ENCODE measurements at regions not wholly inside any gene's neighbourhood (a gene's known extent, or its start where the extent isn't known, plus 50 kb on each side); places are given as distances from the start of the nearest gene placed in this dataset.

GRCh38 chr10:113446739-113447138, 106.1 kb upstream of the HABP2 start:
- no peak for DNase-seq

GRCh38 chr10:113447278-113447677, 105.6 kb upstream of the HABP2 start:
- no peak for DNase-seq

GRCh38 chr10:113449006-113449695, 103.7 kb upstream of the HABP2 start:
- DNase-seq, result no peak

- DNase-seq, result no peak
Measured at GRCh38 chr10:113450046-113450804, 102.6 kb upstream of the HABP2 start.

- no peak for DNase-seq
Measured at GRCh38 chr10:113450906-113451305, 101.9 kb upstream of the HABP2 start.

- no peak for DNase-seq
Measured at GRCh38 chr10:113452146-113452845, 100.6 kb upstream of the HABP2 start.

GRCh38 chr10:113453351-113453750, 99.5 kb upstream of the HABP2 start:
- DNase-seq, result no peak

- DNase-seq, result no peak
Measured at GRCh38 chr10:113454341-113455061, 98.4 kb upstream of the HABP2 start.

GRCh38 chr10:113455947-113456346, 96.9 kb upstream of the HABP2 start:
- DNase-seq, result no peak

- DNase-seq, result no peak
Measured at GRCh38 chr10:113456741-113457140, 96.1 kb upstream of the HABP2 start.

- DNase-seq, result no peak
Measured at GRCh38 chr10:113457408-113457807, 95.4 kb upstream of the HABP2 start.

- no peak for DNase-seq
Measured at GRCh38 chr10:113458451-113458850, 94.4 kb upstream of the HABP2 start.

- no peak for DNase-seq
Measured at GRCh38 chr10:113458944-113459343, 93.9 kb upstream of the HABP2 start.

- DNase-seq, result no peak
Measured at GRCh38 chr10:113459626-113460280, 93.1 kb upstream of the HABP2 start.

- no peak for DNase-seq
Measured at GRCh38 chr10:113463083-113463482, 89.8 kb upstream of the HABP2 start.

GRCh38 chr10:113463777-113464176, 89.1 kb upstream of the HABP2 start:
- no peak for DNase-seq

GRCh38 chr10:113469796-113470195, 83.1 kb upstream of the HABP2 start:
- DNase-seq, result no peak

- no peak for DNase-seq
Measured at GRCh38 chr10:113470372-113471240, 82.2 kb upstream of the HABP2 start.

- DNase-seq, result no peak
Measured at GRCh38 chr10:113471241-113471996, 81.4 kb upstream of the HABP2 start.

GRCh38 chr10:113473011-113473410, 79.8 kb upstream of the HABP2 start:
- no peak for DNase-seq

GRCh38 chr10:113473851-113474250, 79.0 kb upstream of the HABP2 start:
- no peak for DNase-seq

All from activated naive CD4-positive, alpha-beta T cell treated with anti-CD3 and anti-CD28 coated beads, Interleukin-2, amount 50 U/mL, for 16 hours (primary cell).